WERI-Rb-1 (cell line): ENCODE measurements at regions not wholly inside any gene's neighbourhood (a gene's known extent, or its start where the extent isn't known, plus 50 kb on each side); places are given as distances from the start of the nearest gene placed in this dataset.

Source experiments
- DNase-seq: peaks from one replicate; pipeline ENCODE4 v3.0.0-alpha.2; 2020
- H3K27ac ChIP-seq: fragments of 250-450 bp; sonication (Bioruptor Pico); 2 replicates; pipeline ENCODE4 v1.5.1; 2020; ENCODE audit warnings: mild to moderate bottlenecking, moderate library complexity
- H3K27me3 ChIP-seq: fragments of 250-450 bp; sonication (Bioruptor Pico); 2 replicates; pipeline ENCODE4 v1.5.1; 2021; ENCODE audit warnings: mild to moderate bottlenecking, low read depth, moderate library complexity; ENCODE audit not compliant: insufficient read depth, severe bottlenecking
- H3K36me3 ChIP-seq: fragments of 250-450 bp; sonication (Bioruptor Pico); 2 replicates; pipeline ENCODE4 v1.5.1; 2020; ENCODE audit warnings: mild to moderate bottlenecking, moderate library complexity
- H3K4me3 ChIP-seq: 2 replicates; pipeline ENCODE4 v1.5.1; 2011; ENCODE audit warnings: low read depth, mild to moderate bottlenecking, control low read depth, low read length
- H3K9me3 ChIP-seq: fragments of 250-450 bp; sonication (Bioruptor Pico); 2 replicates; pipeline ENCODE4 v1.5.1; 2021; ENCODE audit warnings: mild to moderate bottlenecking, moderate library complexity; ENCODE audit not compliant: severe bottlenecking
- CTCF ChIP-seq: IDR thresholded peaks from 2 replicates; pipeline ENCODE4 v1.5.1; 2011; ENCODE audit warnings: low read depth, mild to moderate bottlenecking, control low read depth, inconsistent platforms, low read length

GRCh38 chr13:88066847-88067246 lies 395.7 kb downstream of the SLITRK5 start:
- no peaks in the 10 kb centered on the region for H3K27me3 ChIP-seq
- no peak for DNase-seq
- H3K36me3 ChIP-seq = no peaks in the 10 kb centered on the region
- no peak for TF ChIP-seq CTCF
- no peaks in the 10 kb centered on the region for H3K9me3 ChIP-seq
- no peak overlapping the region for H3K27ac ChIP-seq
- no peak overlapping the region for H3K4me3 ChIP-seq

GRCh38 chr13:88068316-88068715 lies 397.1 kb downstream of the SLITRK5 start:
- Histone ChIP-seq H3K27me3 (no peaks in the 10 kb centered on the region), H3K9me3 (no peaks in the 10 kb centered on the region), H3K4me3 (no peak overlapping the region), H3K27ac (no peak overlapping the region), H3K36me3 (no peaks in the 10 kb centered on the region)
- no peak for DNase-seq
- no peak for TF ChIP-seq CTCF

GRCh38 chr13:88068975-88069374 lies 397.8 kb downstream of the SLITRK5 start:
- TF ChIP-seq CTCF = peak; percentile 68
- no peak overlapping the region for H3K27ac ChIP-seq
- peak; percentile 65 for DNase-seq
- H3K36me3 ChIP-seq = no peaks in the 10 kb centered on the region
- H3K4me3 ChIP-seq = no peak overlapping the region
- no peaks in the 10 kb centered on the region for H3K9me3 ChIP-seq
- H3K27me3 ChIP-seq = no peaks in the 10 kb centered on the region

- no peaks in the 10 kb centered on the region for H3K36me3 ChIP-seq
- H3K27me3 ChIP-seq = no peaks in the 10 kb centered on the region
- no peak for TF ChIP-seq CTCF
- no peak overlapping the region for H3K27ac ChIP-seq
- no peak for DNase-seq
- no peak overlapping the region for H3K4me3 ChIP-seq
- H3K9me3 ChIP-seq = no peaks in the 10 kb centered on the region
These were observed 400.2 kb downstream of the SLITRK5 start for GRCh38 chr13:88071371-88071770.

- H3K9me3 ChIP-seq = no peaks in the 10 kb centered on the region
- no peak overlapping the region for H3K4me3 ChIP-seq
- H3K27me3 ChIP-seq = no peaks in the 10 kb centered on the region
- no peak overlapping the region for H3K27ac ChIP-seq
- H3K36me3 ChIP-seq = no peaks in the 10 kb centered on the region
- no peak for TF ChIP-seq CTCF
- no peak for DNase-seq
These were observed 403.8 kb downstream of the SLITRK5 start for GRCh38 chr13:88074794-88075510.

- TF ChIP-seq CTCF = no peak
- DNase-seq = no peak
- H3K27ac ChIP-seq = no peak overlapping the region
These were observed 413.9 kb downstream of the SLITRK5 start for GRCh38 chr13:88085036-88085435.

More at GRCh38 chr13:88085036-88085435, 413.9 kb downstream of the SLITRK5 start:
- Histone ChIP-seq H3K4me3 (no peak overlapping the region), H3K9me3 (no peaks in the 10 kb centered on the region), H3K36me3 (no peaks in the 10 kb centered on the region), H3K27me3 (no peaks in the 10 kb centered on the region)
